MCF 10A (cell line): ENCODE measurements at regions not wholly inside any gene's neighbourhood (a gene's known extent, or its start where the extent isn't known, plus 50 kb on each side); places are given as distances from the start of the nearest gene placed in this dataset.

Experiments
- BruUV-seq: library from RNA; stranded (reverse); fragments of 400-500 nt; replicated peaks from 2 replicates; lab custom pipeline; 2021; lab: Mats Ljungman, UMichigan
- CTCF ChIA-PET: fragments of 300-600 bp; sonication (Branson Sonifier 250); formaldehyde crosslinking; extraction: SDS; loops from one replicate; lab custom pipeline; 2021; ENCODE audit warnings: antibody characterized with exemption, inconsistent platforms; lab: Yijun Ruan, JAX
- POLR2A ChIA-PET: fragments of 300-600, 350-650 bp; sonication (Branson Sonifier 250); formaldehyde crosslinking; extraction: SDS; loops from one replicate; lab custom pipeline; 2020; ENCODE audit warnings: antibody characterized with exemption, inconsistent platforms; lab: Yijun Ruan, JAX
- DNase-seq: peaks from one replicate; pipeline ENCODE4 v3.0.0-alpha.2; 2018; ENCODE audit not compliant: unreplicated experiment
- H3K27ac Mint-ChIP-seq: one replicate; pipeline ENCODE4 v1.8.0; 2022; ENCODE audit warnings: mild to moderate bottlenecking, low read depth, mixed read lengths; ENCODE audit not compliant: unreplicated experiment
- H3K27me3 Mint-ChIP-seq: one replicate; pipeline ENCODE4 v1.8.0; 2022; ENCODE audit warnings: mixed read lengths; ENCODE audit not compliant: insufficient read depth, unreplicated experiment
- H3K36me3 Mint-ChIP-seq: one replicate; pipeline ENCODE4 v1.8.0; 2022; ENCODE audit warnings: mild to moderate bottlenecking, moderate library complexity, mixed read lengths; ENCODE audit not compliant: insufficient read depth, unreplicated experiment
- H3K4me1 Mint-ChIP-seq: one replicate; pipeline ENCODE4 v1.8.0; 2022; ENCODE audit warnings: mixed read lengths; ENCODE audit not compliant: insufficient read depth, unreplicated experiment
- H3K4me3 Mint-ChIP-seq: one replicate; pipeline ENCODE4 v1.8.0; 2022; ENCODE audit warnings: mild to moderate bottlenecking, moderate library complexity, mixed read lengths; ENCODE audit not compliant: unreplicated experiment
- H3K9me3 Mint-ChIP-seq: one replicate; pipeline ENCODE4 v1.8.0; 2022; ENCODE audit warnings: mixed read lengths; ENCODE audit not compliant: unreplicated experiment
- intact Hi-C: fragments of 100-400 bp; cut with micrococcal nuclease; formaldehyde crosslinking; loops from 2 replicates; pipeline ENCODE4 v1.14.1; 2022
- TF ChIP-seq, protein P1 (sequence below): fragments of 200-600 bp; IDR thresholded peaks from one replicate; pipeline ENCODE4 v1.8.0; 2022; ENCODE audit warnings: antibody characterized with exemption, mild to moderate bottlenecking; ENCODE audit not compliant: unreplicated experiment

DNA sequence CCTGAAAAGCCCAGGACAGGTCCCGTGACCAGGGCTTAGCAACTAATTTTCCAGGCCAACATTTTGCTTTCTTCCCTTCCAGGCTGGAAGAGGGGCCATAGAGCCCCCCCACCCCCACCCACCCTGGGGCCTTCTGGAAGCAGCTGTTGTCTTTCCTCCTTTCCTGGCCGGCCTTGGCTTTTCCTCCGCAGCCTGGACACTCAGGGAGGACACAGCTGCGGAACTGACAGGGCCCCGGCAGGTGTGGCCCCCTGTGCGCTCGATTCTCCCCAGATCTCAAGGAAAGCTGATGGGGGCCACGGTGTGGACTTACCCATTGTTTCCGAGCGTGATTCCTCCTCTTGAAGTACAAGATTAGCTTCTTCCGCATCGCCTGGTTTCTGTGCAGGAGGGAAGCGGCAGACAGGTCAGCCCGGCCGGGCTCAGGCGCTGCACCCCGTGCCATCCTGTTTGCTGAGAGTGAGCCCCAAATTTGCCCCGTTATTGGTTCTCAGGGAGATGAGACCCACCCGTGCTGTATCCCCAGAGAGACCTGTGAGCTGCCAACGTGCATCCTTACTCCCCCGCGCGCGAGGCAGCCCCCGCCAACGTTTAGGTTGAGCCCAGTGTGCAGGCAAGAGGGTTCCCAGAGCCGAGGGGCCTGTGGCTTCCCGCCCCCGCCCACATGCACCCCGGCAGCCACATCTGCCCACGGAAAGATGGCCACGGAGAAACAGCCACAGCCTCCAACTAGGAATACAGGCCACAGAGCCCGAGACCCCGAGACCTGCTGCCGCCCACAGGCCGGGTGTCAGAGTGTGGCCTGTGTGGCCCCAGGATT is 129.6 kb downstream of the NCOR2 start:
- TF ChIP-seq, protein P1, sequence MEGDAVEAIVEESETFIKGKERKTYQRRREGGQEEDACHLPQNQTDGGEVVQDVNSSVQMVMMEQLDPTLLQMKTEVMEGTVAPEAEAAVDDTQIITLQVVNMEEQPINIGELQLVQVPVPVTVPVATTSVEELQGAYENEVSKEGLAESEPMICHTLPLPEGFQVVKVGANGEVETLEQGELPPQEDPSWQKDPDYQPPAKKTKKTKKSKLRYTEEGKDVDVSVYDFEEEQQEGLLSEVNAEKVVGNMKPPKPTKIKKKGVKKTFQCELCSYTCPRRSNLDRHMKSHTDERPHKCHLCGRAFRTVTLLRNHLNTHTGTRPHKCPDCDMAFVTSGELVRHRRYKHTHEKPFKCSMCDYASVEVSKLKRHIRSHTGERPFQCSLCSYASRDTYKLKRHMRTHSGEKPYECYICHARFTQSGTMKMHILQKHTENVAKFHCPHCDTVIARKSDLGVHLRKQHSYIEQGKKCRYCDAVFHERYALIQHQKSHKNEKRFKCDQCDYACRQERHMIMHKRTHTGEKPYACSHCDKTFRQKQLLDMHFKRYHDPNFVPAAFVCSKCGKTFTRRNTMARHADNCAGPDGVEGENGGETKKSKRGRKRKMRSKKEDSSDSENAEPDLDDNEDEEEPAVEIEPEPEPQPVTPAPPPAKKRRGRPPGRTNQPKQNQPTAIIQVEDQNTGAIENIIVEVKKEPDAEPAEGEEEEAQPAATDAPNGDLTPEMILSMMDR, result no peak
- intact Hi-C loops, result no loop called here
- no TSS peak for BruUV-seq
- H3K27ac Mint-ChIP-seq, result no peak overlapping the region
- no peaks in the 10 kb centered on the region for H3K27me3 Mint-ChIP-seq
- no peaks in the 10 kb centered on the region for H3K9me3 Mint-ChIP-seq
- ChIA-PET POLR2A (no interaction called here), CTCF (interaction anchor here (0.5 kb wide), 1 partner anchor 325 kb away, joined by 3 read pairs; no protein-coding TSS in a partner anchor)
- no peaks in the 10 kb centered on the region for H3K4me1 Mint-ChIP-seq
- H3K4me3 Mint-ChIP-seq, result no peak overlapping the region
- no peak for DNase-seq
- H3K36me3 Mint-ChIP-seq, result peaks cover 33% of the 10 kb centered on the region

DNA sequence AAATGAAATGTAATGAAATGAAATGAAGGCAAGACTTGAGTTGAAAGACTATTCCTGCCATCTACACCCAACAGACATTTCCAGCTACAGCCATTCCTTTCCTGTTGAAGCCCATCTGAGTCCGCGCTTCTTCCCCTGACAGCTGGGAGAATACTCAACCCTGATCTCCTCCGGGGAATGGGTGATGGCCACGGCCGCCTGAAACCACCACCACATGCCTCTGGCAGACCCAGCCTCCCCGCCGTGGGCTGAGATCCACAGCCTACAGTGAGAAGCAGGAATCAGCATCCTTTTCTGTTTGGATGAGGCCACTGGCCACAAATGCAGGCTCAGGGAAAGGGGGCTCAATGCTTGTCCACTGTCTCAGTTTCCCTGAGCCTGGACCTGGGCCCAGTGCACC is 130.3 kb downstream of the NCOR2 start:
- TF ChIP-seq, protein P1, result no peak
- Mint-ChIP-seq H3K9me3 (no peaks in the 10 kb centered on the region), H3K27ac (no peak overlapping the region), H3K36me3 (peaks cover 28% of the 10 kb centered on the region), H3K27me3 (no peaks in the 10 kb centered on the region), H3K4me3 (no peak overlapping the region), H3K4me1 (no peaks in the 10 kb centered on the region)
- BruUV-seq, result no TSS peak
- CTCF ChIA-PET, result no interaction called here
- DNase-seq, result no peak
- intact Hi-C loops, result no loop called here
- POLR2A ChIA-PET, result no interaction called here

DNA sequence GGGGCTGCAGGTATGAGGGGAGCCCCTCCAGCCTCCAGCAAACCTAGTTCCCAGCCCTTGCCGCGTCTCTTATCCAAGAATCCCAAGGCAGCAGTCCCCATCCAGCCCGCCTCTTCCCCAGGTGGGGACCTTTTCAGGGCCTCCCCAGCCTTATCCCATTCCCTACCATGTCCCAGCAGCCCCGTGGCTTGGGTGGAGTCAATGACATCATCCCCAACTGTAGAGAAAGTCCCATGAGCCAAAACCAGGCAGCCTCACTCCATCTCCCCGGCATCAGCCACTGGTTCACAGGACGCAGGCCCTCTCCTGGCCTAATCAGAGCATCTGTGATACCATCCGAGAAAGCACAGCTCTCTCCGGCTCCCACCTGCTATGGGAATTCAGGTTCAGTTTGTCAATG is 131.0 kb downstream of the NCOR2 start:
- H3K27me3 Mint-ChIP-seq, result no peaks in the 10 kb centered on the region
- BruUV-seq, result no TSS peak
- no peaks in the 10 kb centered on the region for H3K4me1 Mint-ChIP-seq
- POLR2A ChIA-PET, result no interaction called here
- TF ChIP-seq, protein P1, result no peak
- CTCF ChIA-PET, result no interaction called here
- no peak overlapping the region for H3K4me3 Mint-ChIP-seq
- H3K27ac Mint-ChIP-seq, result no peak overlapping the region
- intact Hi-C loops, result no loop called here
- no peak for DNase-seq
- peaks cover 27% of the 10 kb centered on the region for H3K36me3 Mint-ChIP-seq
- H3K9me3 Mint-ChIP-seq, result no peaks in the 10 kb centered on the region

DNA sequence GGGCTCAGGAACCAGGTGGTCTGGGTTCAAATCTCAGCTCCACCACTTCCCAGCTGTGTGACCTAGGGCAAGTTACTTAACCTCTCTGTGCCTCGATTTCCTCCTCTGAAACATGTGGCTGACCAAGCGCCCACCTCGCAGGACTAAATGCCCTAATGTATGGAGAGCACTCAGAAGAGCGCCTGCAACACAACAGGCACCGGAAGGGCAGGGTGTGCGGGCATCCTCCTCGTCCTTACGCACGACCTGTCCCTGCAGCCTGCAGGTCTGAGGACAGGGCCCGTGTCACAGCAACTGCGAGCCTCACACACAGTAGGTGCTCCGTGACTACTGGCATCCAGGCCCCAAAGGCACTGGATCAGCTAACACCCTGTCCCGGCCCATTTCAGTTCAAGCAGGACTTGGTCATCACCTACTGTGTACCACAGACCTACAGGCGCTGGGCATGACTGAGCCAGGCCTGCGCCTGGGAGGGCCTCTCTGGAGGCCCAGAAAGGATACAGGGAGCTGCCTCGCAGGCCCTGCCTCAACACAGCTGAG is 131.5 kb downstream of the NCOR2 start:
- H3K4me3 Mint-ChIP-seq, result no peak overlapping the region
- no peak for DNase-seq
- BruUV-seq, result no TSS peak
- ChIA-PET POLR2A (no interaction called here), CTCF (no interaction called here)
- H3K36me3 Mint-ChIP-seq, result peaks cover 28% of the 10 kb centered on the region
- no peaks in the 10 kb centered on the region for H3K4me1 Mint-ChIP-seq
- TF ChIP-seq, protein P1, result no peak
- no peaks in the 10 kb centered on the region for H3K27me3 Mint-ChIP-seq
- no peaks in the 10 kb centered on the region for H3K9me3 Mint-ChIP-seq
- no peak overlapping the region for H3K27ac Mint-ChIP-seq
- intact Hi-C loops, result no loop called here
